HG02678 (cell line): ENCODE measurements at regions not wholly inside any gene's neighbourhood (a gene's known extent, or its start where the extent isn't known, plus 50 kb on each side); places are given as distances from the start of the nearest gene placed in this dataset.
A peak's percentile ranks its signal among the peaks of the same experiment; 100 is the strongest.
"Not testable (repeated sequence)": the region's sequence is repeated elsewhere in the genome, so short reads cannot be mapped to it uniquely, and the experiment has no call there.

Source experiments
- ATAC-seq: cut with Tn5 transposase; IDR thresholded peaks from one replicate; pipeline ENCODE4 v1.9.1; 2021; ENCODE audit warnings: mild to moderate bottlenecking, moderate library complexity; ENCODE audit not compliant: unreplicated experiment

DNA sequence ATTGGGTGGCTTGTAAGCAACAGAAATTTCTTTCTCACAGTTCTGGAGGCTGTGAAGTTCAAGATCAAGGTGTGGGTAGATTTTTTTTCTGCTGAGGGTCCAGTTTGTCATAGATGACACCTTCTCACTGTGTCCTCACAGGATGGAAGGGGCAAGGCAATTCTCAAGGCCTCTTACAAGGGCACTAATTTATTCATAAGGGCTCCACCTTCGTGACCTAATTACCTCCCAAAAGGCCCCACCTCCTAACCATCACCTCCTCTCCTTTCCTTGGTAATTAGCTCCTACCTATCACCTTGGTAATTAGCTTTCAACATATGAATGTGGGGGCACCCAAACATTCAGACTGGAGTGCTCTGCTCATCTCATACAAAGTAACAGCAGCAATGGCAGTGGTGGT, 92.3 kb upstream of the CD44 start:
- no peak for ATAC-seq

- ATAC-seq: no peak
These were observed 91.8 kb upstream of the CD44 start for GRCh38 chr11:35047179-35047578.

GRCh38 chr11:35047769-35048168, 91.2 kb upstream of the CD44 start:
- ATAC-seq: no peak

- ATAC-seq: not testable (repeated sequence)
These were observed 90.6 kb upstream of the CD44 start for GRCh38 chr11:35048346-35048745.

DNA sequence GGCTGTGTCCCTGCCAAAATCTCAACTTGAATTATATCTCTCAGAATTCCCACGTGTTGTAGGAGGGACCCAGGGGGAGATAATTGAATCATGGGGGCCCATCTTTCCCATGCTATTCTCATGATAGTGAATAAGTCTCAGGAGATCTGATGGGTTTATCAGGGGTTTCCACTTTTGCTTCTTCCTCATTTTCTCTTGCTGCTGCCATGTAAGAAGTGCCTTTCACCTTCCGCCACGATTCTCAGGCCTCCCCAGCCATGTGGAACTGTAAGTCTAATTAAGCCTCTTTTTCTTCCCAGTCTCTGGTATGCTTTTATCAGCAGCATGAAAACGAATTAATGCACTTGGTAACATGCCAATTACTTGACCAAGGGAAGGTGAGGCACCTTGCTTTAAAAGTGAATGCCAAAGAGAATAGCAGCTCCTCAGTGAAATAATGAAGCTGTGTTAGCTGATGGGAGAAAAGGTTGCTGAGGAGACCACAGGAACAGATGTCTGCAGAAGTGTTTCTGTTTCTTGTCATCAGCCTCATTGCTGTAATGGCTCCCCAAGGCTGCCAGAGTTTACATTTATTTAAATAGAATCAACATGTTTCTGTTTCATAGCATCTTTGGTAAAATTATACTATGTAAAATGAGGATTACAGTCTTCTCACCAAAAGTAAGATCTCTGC, 89.0 kb upstream of the CD44 start:
- ATAC-seq: no peak

GRCh38 chr11:35050541-35050995, 88.4 kb upstream of the CD44 start:
- ATAC-seq: no peak

- no peak for ATAC-seq
These were observed 82.4 kb upstream of the CD44 start for GRCh38 chr11:35056391-35057093.

DNA sequence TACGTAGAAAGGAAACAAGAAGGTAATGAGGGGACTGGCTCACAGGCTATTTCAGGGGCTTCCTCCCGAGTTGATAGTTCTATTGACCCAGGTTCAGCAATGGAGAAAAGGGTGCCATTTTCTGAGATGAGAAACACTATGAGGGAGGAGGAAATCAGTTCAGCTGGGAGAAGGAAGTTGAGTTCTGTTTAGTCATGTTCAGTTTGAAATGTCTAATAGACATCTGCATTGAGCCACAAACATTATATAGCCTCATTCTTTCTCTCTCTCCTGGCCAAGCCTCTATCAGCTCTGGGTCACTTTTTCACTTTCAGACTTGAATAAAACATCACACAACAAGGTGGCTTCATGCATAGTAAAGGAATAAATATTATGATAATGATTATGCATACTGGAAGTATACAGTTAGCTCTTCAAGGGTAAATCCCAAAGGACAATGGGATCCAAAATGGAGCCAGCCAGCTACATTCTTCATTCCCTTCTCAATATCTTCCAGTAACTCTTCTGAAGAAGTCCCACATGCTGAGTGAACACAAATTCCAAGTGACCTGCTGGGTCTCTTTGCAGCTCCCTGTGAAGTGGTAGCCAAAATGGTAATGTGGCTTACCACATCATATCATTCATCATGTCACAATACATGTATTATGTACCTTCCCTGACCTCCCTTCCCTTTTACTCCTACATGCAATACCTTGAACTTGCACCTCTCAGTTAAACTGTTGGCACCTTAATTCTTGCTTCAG, 80.9 kb upstream of the CD44 start:
- ATAC-seq: no peak

DNA sequence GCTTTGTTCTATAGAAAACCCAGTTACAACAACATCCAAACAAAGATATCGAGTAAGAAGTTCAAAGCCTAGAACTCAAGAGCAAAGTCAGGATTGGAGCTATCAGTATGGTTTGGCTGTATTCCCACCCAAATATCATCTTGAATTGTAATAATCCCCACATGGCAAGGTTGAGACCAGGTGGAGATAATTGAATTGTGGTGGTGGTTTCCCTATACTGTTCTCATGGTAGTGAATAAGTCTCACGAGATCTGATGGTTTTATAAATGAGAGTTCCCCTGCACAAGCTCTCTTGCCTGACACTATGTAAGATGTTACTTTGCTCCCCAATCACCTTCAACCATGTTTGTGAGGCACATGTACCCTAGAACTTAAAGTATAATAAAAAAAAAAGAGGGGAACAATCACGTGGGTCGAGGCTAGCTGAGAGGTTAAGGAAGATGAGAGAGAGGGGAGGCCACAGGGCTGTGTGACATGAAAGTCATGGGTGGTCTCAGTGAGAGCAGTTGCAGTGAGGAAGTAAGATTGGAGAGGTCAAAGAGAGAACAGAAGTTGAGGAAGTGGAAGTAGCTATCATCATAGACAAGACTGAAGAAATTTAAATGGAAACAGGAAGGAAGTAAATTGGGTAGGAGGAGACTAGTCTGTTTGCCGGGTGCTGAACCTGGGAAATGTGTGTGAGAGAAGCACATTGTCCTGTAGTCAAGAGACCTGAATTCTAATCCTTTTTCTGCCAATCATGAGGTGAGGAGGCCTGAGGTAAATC, 80.1 kb upstream of the CD44 start:
- no peak for ATAC-seq

DNA sequence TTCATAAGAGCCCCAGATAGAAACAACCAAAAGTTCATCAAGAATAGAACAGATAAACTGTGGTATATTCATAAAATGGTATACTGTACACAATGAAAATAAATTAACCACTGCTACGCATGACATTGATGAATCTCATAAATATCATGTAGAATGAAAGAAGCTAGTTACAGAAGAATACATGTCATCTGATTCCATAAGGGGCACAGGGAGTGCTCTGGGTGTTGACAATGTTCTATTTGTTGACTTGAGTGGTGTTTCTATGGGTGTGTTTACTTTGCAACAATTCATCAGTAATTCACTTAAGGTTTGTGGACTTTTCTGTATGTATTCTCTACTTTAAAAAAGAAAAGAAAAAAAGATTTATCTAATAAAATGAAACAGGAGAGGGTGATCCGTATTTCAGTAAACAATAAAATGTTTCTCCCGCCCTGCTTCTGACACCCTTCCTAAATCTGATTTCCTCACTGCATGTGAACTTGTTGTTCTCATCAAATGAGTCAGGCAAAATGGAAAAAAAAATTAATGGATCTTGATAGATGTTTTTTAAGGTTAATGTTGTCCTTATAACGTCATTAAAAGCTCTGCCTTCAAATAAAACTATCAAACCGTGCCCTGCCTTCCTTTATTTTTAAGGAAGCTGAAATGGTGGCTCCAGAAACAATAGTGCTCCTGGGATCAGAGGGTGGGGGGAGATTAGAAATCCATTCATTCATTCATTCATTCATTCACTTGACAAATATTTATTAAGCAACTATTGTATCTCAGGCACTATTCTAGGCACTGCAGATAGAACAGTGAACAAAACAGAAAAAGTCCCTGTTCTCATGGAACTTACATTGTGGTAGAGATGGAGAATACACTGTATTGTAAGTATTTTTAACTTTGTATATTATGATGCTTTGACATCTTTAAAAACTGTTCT, 77.2 kb upstream of the CD44 start:
- no peak for ATAC-seq

- ATAC-seq: no peak
These were observed 75.5 kb upstream of the CD44 start for GRCh38 chr11:35063488-35063931.

GRCh38 chr11:35064114-35064800, 74.7 kb upstream of the CD44 start:
- no peak for ATAC-seq

GRCh38 chr11:35065566-35065965, 73.4 kb upstream of the CD44 start:
- ATAC-seq: no peak

DNA sequence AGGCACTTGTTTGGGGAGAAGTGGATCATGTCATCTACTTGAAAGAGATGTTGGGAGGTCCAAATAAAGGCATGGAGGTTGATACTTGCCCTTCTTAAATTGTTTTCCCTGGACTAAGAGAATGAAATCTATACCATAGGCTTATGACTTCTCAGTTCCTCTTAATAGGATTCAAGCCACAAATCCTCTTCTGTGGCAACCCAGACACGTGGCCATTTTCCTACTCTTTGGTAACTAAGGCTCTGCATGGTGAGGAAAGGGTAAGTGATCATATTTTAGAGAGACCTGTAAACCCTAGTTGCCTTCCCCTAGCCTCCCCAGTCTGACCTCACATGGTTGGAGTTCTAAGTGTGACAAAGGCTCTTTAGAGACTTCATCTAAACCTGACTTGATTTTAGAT, 72.9 kb upstream of the CD44 start:
- no peak for ATAC-seq

DNA sequence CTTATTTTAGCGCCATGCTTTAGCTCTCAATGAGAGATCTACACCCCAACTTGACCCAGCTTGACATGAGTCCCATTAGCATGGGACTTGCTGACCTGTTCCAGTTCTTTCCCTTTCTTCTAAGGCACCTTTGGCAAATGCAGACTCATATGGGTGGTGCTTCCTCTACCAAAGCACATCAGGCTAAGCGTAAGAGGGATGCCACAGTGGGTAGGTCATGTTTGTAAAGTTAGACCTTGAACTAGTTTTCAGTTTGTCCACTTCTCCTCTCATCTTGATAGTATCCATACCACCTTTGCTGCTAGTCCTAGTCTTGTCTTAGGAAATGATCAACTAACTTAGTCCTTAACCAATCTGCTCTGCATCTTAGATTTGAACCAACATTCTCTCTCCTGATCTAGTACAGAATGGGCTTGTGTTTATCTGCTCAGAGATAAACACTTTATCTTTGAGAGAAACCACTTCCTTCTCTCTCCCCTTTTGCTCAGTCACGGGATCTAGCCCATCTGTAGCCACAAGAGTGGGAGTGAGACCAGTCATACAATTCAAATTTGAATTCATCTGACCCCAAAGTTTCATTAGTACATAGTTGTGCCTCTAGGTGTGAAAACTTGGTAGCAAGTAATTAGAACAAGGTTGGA, 72.1 kb upstream of the CD44 start:
- peak; percentile 91 for ATAC-seq

DNA sequence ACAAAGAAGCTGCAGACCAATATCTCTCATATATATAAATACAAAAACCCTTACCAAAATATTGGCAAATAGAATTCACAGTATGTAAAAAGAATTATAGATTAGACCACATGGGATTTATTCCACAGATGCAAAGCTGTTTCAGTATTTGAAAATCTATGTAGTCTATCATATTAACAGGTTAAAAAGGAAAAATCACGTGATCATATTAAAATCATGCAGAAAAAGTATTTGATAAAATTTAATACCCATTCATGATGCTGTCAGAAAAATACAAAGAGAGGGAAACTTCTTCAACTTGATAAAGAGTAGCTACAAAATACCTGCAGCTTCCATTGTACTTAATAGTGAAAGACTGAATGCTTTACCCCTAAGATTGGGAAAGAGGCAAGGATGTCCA, 67.2 kb upstream of the CD44 start:
- no peak for ATAC-seq

DNA sequence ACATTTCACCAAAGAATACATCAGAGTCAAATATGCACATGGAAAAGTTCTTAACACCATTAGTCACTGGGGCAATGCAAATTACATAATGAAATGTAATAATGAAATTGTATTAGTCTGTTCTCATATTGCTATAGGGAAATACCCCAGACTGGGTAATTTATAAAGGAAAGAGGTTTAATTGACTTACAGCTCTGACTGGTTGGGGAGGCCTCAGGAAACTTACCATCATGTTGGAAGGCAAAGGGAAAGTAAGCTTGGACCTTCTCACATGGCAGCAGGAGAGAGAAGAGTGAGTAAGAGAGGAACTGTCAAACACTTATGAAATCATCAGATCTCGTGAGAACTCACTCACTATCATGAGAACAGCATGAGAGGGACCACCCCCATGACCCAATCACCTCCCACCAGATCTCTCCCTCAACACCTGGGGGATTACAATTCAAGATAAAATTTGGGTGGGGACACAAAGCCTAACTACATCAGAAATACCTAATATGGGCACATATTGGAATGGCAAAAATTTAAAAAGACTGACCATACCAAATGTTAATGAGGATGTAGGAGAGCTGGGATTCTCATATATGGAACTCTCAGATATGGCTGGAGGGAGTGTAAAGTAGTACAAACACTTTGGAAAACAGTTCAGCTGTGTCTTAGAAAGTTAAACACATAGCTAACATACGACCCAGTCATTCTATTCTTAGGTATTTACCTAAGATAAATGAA, 65.1 kb upstream of the CD44 start:
- ATAC-seq: no peak
